HG02973 (cell line): ENCODE measurements at regions not wholly inside any gene's neighbourhood (a gene's known extent, or its start where the extent isn't known, plus 50 kb on each side); places are given as distances from the start of the nearest gene placed in this dataset.

Source experiments
- ATAC-seq: cut with Tn5 transposase; IDR thresholded peaks from one replicate; pipeline ENCODE4 v1.9.1; 2021; ENCODE audit warnings: moderate library complexity; ENCODE audit not compliant: unreplicated experiment

- ATAC-seq, result no peak
Measured at GRCh38 chr15:36230776-36231175, 348.6 kb upstream of the CDIN1 start.

GRCh38 chr15:36232491-36232890 lies 346.9 kb upstream of the CDIN1 start:
- no peak for ATAC-seq

- no peak for ATAC-seq
Measured at GRCh38 chr15:36234743-36235142, 344.7 kb upstream of the CDIN1 start.

GRCh38 chr15:36235173-36235572 lies 344.3 kb upstream of the CDIN1 start:
- ATAC-seq, result no peak

- no peak for ATAC-seq
Measured at GRCh38 chr15:36239509-36239908, 339.9 kb upstream of the CDIN1 start.

GRCh38 chr15:36251450-36251849 lies 328.0 kb upstream of the CDIN1 start:
- no peak for ATAC-seq

- ATAC-seq, result no peak
Measured at GRCh38 chr15:36252146-36252711, 327.2 kb upstream of the CDIN1 start.

GRCh38 chr15:36254426-36254825 lies 325.0 kb upstream of the CDIN1 start:
- ATAC-seq, result no peak

GRCh38 chr15:36256404-36256807 lies 323.0 kb upstream of the CDIN1 start:
- no peak for ATAC-seq

- no peak for ATAC-seq
Measured at GRCh38 chr15:36263666-36264065, 315.8 kb upstream of the CDIN1 start.

GRCh38 chr15:36265422-36265821 lies 314.0 kb upstream of the CDIN1 start:
- ATAC-seq, result no peak

GRCh38 chr15:36271048-36271447 lies 308.4 kb upstream of the CDIN1 start:
- no peak for ATAC-seq

- ATAC-seq, result no peak
Measured at GRCh38 chr15:36275656-36276055, 303.8 kb upstream of the CDIN1 start.

GRCh38 chr15:36278219-36278618 lies 301.2 kb upstream of the CDIN1 start:
- ATAC-seq, result no peak

GRCh38 chr15:36282821-36283220 lies 296.6 kb upstream of the CDIN1 start:
- ATAC-seq, result no peak

GRCh38 chr15:36284911-36285310 lies 294.5 kb upstream of the CDIN1 start:
- ATAC-seq, result no peak

GRCh38 chr15:36291501-36291900 lies 287.9 kb upstream of the CDIN1 start:
- ATAC-seq, result no peak

GRCh38 chr15:36294359-36294758 lies 285.1 kb upstream of the CDIN1 start:
- ATAC-seq, result no peak

- no peak for ATAC-seq
Measured at GRCh38 chr15:36301947-36302346, 277.5 kb upstream of the CDIN1 start.

- no peak for ATAC-seq
Measured at GRCh38 chr15:36313021-36313420, 266.4 kb upstream of the CDIN1 start.

GRCh38 chr15:36313736-36314280 lies 265.6 kb upstream of the CDIN1 start:
- no peak for ATAC-seq

- no peak for ATAC-seq
Measured at GRCh38 chr15:36315649-36316048, 263.8 kb upstream of the CDIN1 start.

GRCh38 chr15:36323615-36324014 lies 255.8 kb upstream of the CDIN1 start:
- no peak for ATAC-seq
